ENCODE measurements at regions not wholly inside any gene's neighbourhood (a gene's known extent, or its start where the extent isn't known, plus 50 kb on each side); places are given as distances from the start of the nearest gene placed in this dataset.

GRCh38 chr4:29175291-29175690 lies 1544.9 kb upstream of the PCDH7 start (continued):
- TF ChIP-seq ETS1 (IDR thresholded peaks at IDR 0.05): no peak
- no peak for TF ChIP-seq EZH2phosphoT487 (IDR thresholded peaks at IDR 0.05; ENCODE audit: unreplicated experiment)
- TF ChIP-seq STAT1 (IDR thresholded peaks at IDR 0.05; ENCODE audit: unreplicated experiment): no peak

DNA sequence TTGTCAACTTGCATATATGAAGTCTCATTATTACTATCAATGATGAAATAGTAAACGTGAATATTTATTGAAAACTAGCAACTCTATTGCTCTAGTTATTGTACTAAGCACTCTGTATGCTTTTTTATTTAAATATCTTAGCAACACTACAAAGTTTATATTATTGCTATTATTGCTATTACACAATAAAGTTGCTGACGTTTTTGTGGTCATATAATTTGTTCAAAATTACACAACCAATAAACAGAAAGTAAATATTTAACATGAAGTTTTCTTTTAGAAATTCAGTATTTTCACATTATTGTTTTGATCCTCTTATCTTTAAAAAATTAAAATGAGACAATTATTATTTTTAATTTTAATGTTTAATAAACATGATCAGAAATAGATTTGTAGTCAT lies 1521.1 kb upstream of the PCDH7 start:
- DNase-seq (ENCODE audit: low spot score): no peak
- Histone ChIP-seq H3K27me3 (ENCODE audit: insufficient read depth) (no peaks in the 10 kb centered on the region), H3K4me2 (no peak overlapping the region), H3K4me3 (no peak overlapping the region), H3K4me1 (ENCODE audit: insufficient read depth) (no peaks in the 10 kb centered on the region), H3F3A (replicated peaks; ENCODE audit: low read depth) (no peaks in the 10 kb centered on the region), H4K20me1 (replicated peaks; ENCODE audit: insufficient read depth) (no peaks in the 10 kb centered on the region), H2AFZ (no peak overlapping the region), H3K36me3 (ENCODE audit: insufficient read depth) (no peaks in the 10 kb centered on the region), H3K9me2 (ENCODE audit: insufficient read depth) (no peaks in the 10 kb centered on the region), H3K27ac (ENCODE audit: low read depth) (no peak overlapping the region), H3K79me2 (replicated peaks; ENCODE audit: insufficient read depth) (no peaks in the 10 kb centered on the region)
- H3K9me3 Mint-ChIP-seq: no peaks in the 10 kb centered on the region
- H3K27ac Mint-ChIP-seq: no peak overlapping the region
- H3K4me3 Mint-ChIP-seq: no peak overlapping the region
- ATAC-seq: no peak
- no peak for TF ChIP-seq POLR2AphosphoS5 (IDR thresholded peaks at IDR 0.05; ENCODE audit: low read depth)
- no peak for TF ChIP-seq ETS1 (IDR thresholded peaks at IDR 0.05)
- TF ChIP-seq CREB1 (CRISPR knock-in tag; IDR thresholded peaks at IDR 0.05; ENCODE audit: low read depth): no peak
- no peak for TF ChIP-seq EZH2 (IDR thresholded peaks at IDR 0.05; ENCODE audit: low read depth, unreplicated experiment)
- H3K36me3 Mint-ChIP-seq (ENCODE audit: low read depth): no peaks in the 10 kb centered on the region
- no peaks in the 10 kb centered on the region for H3K27me3 Mint-ChIP-seq (ENCODE audit: insufficient read depth, low read depth, poor library complexity)
- H3K4me1 Mint-ChIP-seq: no peaks in the 10 kb centered on the region

- Mint-ChIP-seq H3K27ac (no peak overlapping the region), H3K4me3 (no peak overlapping the region), H3K4me1 (no peaks in the 10 kb centered on the region), H3K36me3 (ENCODE audit: low read depth) (no peaks in the 10 kb centered on the region), H3K9me3 (no peaks in the 10 kb centered on the region), H3K27me3 (ENCODE audit: insufficient read depth, low read depth, poor library complexity) (no peaks in the 10 kb centered on the region)
- ATAC-seq (no peak), DNase-seq (ENCODE audit: low spot score) (no peak)
- no peaks in the 10 kb centered on the region for H3K79me2 ChIP-seq (replicated peaks; ENCODE audit: insufficient read depth)
- no peaks in the 10 kb centered on the region for H3K36me3 ChIP-seq (ENCODE audit: insufficient read depth)
- no peak overlapping the region for H3K4me2 ChIP-seq
- H3K9me2 ChIP-seq (ENCODE audit: insufficient read depth): no peaks in the 10 kb centered on the region
- no peak overlapping the region for H3K27ac ChIP-seq (ENCODE audit: low read depth)
- H4K20me1 ChIP-seq (replicated peaks; ENCODE audit: insufficient read depth): no peaks in the 10 kb centered on the region
- H3K4me1 ChIP-seq (ENCODE audit: insufficient read depth): no peaks in the 10 kb centered on the region
- no peaks in the 10 kb centered on the region for H3K27me3 ChIP-seq (ENCODE audit: insufficient read depth)
- TF ChIP-seq, protein P1, sequence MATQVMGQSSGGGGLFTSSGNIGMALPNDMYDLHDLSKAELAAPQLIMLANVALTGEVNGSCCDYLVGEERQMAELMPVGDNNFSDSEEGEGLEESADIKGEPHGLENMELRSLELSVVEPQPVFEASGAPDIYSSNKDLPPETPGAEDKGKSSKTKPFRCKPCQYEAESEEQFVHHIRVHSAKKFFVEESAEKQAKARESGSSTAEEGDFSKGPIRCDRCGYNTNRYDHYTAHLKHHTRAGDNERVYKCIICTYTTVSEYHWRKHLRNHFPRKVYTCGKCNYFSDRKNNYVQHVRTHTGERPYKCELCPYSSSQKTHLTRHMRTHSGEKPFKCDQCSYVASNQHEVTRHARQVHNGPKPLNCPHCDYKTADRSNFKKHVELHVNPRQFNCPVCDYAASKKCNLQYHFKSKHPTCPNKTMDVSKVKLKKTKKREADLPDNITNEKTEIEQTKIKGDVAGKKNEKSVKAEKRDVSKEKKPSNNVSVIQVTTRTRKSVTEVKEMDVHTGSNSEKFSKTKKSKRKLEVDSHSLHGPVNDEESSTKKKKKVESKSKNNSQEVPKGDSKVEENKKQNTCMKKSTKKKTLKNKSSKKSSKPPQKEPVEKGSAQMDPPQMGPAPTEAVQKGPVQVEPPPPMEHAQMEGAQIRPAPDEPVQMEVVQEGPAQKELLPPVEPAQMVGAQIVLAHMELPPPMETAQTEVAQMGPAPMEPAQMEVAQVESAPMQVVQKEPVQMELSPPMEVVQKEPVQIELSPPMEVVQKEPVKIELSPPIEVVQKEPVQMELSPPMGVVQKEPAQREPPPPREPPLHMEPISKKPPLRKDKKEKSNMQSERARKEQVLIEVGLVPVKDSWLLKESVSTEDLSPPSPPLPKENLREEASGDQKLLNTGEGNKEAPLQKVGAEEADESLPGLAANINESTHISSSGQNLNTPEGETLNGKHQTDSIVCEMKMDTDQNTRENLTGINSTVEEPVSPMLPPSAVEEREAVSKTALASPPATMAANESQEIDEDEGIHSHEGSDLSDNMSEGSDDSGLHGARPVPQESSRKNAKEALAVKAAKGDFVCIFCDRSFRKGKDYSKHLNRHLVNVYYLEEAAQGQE (IDR thresholded peaks at IDR 0.05; ENCODE audit: unreplicated experiment): no peak
- TF ChIP-seq EZH2phosphoT487 (IDR thresholded peaks at IDR 0.05; ENCODE audit: unreplicated experiment) (no peak), POLR2AphosphoS5 (IDR thresholded peaks at IDR 0.05; ENCODE audit: low read depth) (no peak), JUNB (IDR thresholded peaks at IDR 0.05; ENCODE audit: unreplicated experiment) (no peak), CREB1 (CRISPR knock-in tag; IDR thresholded peaks at IDR 0.05; ENCODE audit: low read depth) (no peak), EZH2 (IDR thresholded peaks at IDR 0.05; ENCODE audit: low read depth, unreplicated experiment) (no peak), ZNF114 (CRISPR knock-in tag; IDR thresholded peaks at IDR 0.05) (no peak), ZNF331 (CRISPR knock-in tag; IDR thresholded peaks at IDR 0.05; ENCODE audit: low read depth) (no peak)
- H2AFZ ChIP-seq: no peak overlapping the region; the same call in 1 of the 2 replicates
- no peaks in the 10 kb centered on the region for H3F3A ChIP-seq (replicated peaks; ENCODE audit: low read depth)
- no peak overlapping the region for H3K4me3 ChIP-seq
Measured at GRCh38 chr4:29199485-29199884, 1520.7 kb upstream of the PCDH7 start.
